Endothelial cell of umbilical vein (primary cell): ENCODE measurements at regions not wholly inside any gene's neighbourhood (a gene's known extent, or its start where the extent isn't known, plus 50 kb on each side); places are given as distances from the start of the nearest gene placed in this dataset.

Source experiments
- BruUV-seq: library from RNA; stranded (reverse); fragments of 400-500 nt; replicated peaks from 2 replicates; lab custom pipeline; 2021; lab: Mats Ljungman, UMichigan
- CTCF ChIA-PET: fragments of 300-600, 350-600 bp; sonication (Branson Sonifier 250); formaldehyde crosslinking; loops from one replicate; lab custom pipeline; 2021; ENCODE audit warnings: antibody characterized with exemption, inconsistent platforms; lab: Charles Lee
- POLR2A ChIA-PET: fragments of 300-600, 350-600 bp; sonication (Branson Sonifier 250); formaldehyde crosslinking; loops from one replicate; lab custom pipeline; 2021; ENCODE audit warnings: antibody characterized with exemption, inconsistent platforms; lab: Charles Lee
- DNase-seq: peaks from one replicate; pipeline ENCODE4 v3.0.0-alpha.2; 2011; ENCODE audit warnings: low read depth, low spot score
- FAIRE-seq: peaks from 2 replicates; lab custom pipeline; 2011; peaks lifted over from hg19 to GRCh38; lab: Jason Lieb, UNC
- H2AFZ ChIP-seq: 2 replicates; pipeline ENCODE4 v1.6.0; 2012; ENCODE audit warnings: low read depth, low read length, control low read depth, inconsistent platforms
- H3K27ac ChIP-seq: 2 replicates; pipeline ENCODE4 v1.5.1; 2011; ENCODE audit warnings: low read depth, mild to moderate bottlenecking, control low read depth, low read length, moderate library complexity; ENCODE audit not compliant: insufficient read depth
- H3K27me3 ChIP-seq, 2 experiments: 2 replicates each; pipeline versions ENCODE4 v1.6.0 to v1.6.1; 2011; ENCODE audit warnings: low read length in 2 of 2, mixed read lengths in 1 of 2; ENCODE audit not compliant: control insufficient read depth in 2 of 2, insufficient read depth in 2 of 2
- H3K36me3 ChIP-seq, 2 experiments: 2 replicates in 1 of 2; 3 replicates in 1 of 2; pipeline ENCODE4 v1.5.1; 2011; ENCODE audit warnings: low read length in 2 of 2, mild to moderate bottlenecking in 1 of 2, moderate library complexity in 1 of 2; ENCODE audit not compliant: control insufficient read depth in 2 of 2, insufficient read depth in 2 of 2; ENCODE audit errors: extremely low read depth in 1 of 2
- H3K4me1 ChIP-seq: 3 replicates; pipeline ENCODE4 v1.5.1; 2011; ENCODE audit warnings: mild to moderate bottlenecking, low read length; ENCODE audit not compliant: control insufficient read depth, insufficient read depth; ENCODE audit errors: extremely low read depth
- H3K4me2 ChIP-seq: 2 replicates; pipeline ENCODE4 v1.6.1; 2011; ENCODE audit warnings: low read length, control low read depth, mixed read lengths; ENCODE audit not compliant: insufficient read depth
- H3K4me3 ChIP-seq, 3 experiments: fragments of 200-600 bp in 1 of 3; sonication (generic), shearing (Covaris generic) in 1 of 3; replicated peaks in 1 of 3; 2 replicates each; pipeline ENCODE4 v1.5.1; 2011 to 2016; ENCODE audit warnings: control low read depth in 3 of 3, low read length in 3 of 3, mild to moderate bottlenecking in 2 of 3, inconsistent platforms in 1 of 3, low read depth in 1 of 3, moderate library complexity in 1 of 3; ENCODE audit not compliant: insufficient read depth in 1 of 3
- H3K79me2 ChIP-seq: 2 replicates; pipeline ENCODE4 v1.6.0; 2012; ENCODE audit warnings: low read length, inconsistent platforms; ENCODE audit not compliant: control insufficient read depth, insufficient read depth
- H3K9ac ChIP-seq: replicated peaks from 2 replicates; pipeline ENCODE3; 2011; ENCODE audit warnings: low read length, control low read depth; ENCODE audit not compliant: insufficient read depth; ENCODE audit errors: extremely low read depth
- H3K9me1 ChIP-seq: replicated peaks from 3 replicates; pipeline ENCODE4 v1.6.0; 2011; ENCODE audit warnings: mild to moderate bottlenecking, low read length; ENCODE audit not compliant: control insufficient read depth, insufficient read depth; ENCODE audit errors: extremely low read depth
- H3K9me3 ChIP-seq: replicated peaks from 2 replicates; pipeline ENCODE4 v1.5.1; 2012; ENCODE audit warnings: low read length, inconsistent platforms; ENCODE audit not compliant: control insufficient read depth, insufficient read depth
- H4K20me1 ChIP-seq: replicated peaks from 2 replicates; pipeline ENCODE3; 2011; ENCODE audit warnings: mild to moderate bottlenecking, low read length; ENCODE audit not compliant: control insufficient read depth, insufficient read depth; ENCODE audit errors: extremely low read depth
- EZH2 ChIP-seq: IDR thresholded peaks from 2 replicates; pipeline ENCODE4 v1.6.1; 2012; ENCODE audit warnings: borderline replicate concordance, low read depth, mild to moderate bottlenecking, moderate library complexity, low read length, inconsistent platforms; ENCODE audit not compliant: severe bottlenecking
- FOS ChIP-seq: IDR thresholded peaks from 2 replicates; pipeline ENCODE4 v1.6.1; 2011; ENCODE audit warnings: mild to moderate bottlenecking, low read length, moderate library complexity, borderline replicate concordance; ENCODE audit not compliant: insufficient read depth
- GATA2 ChIP-seq: IDR thresholded peaks from 2 replicates; pipeline ENCODE4 v1.7.0; 2011; ENCODE audit warnings: low read depth, mild to moderate bottlenecking, moderate library complexity, mixed read lengths, low read length; ENCODE audit not compliant: insufficient read length, insufficient read depth
- JUN ChIP-seq: IDR thresholded peaks from 2 replicates; pipeline ENCODE4 v1.6.1; 2011; ENCODE audit warnings: borderline replicate concordance, low read depth; ENCODE audit not compliant: insufficient read length, insufficient read depth
- MYC ChIP-seq: IDR thresholded peaks from one replicate; pipeline ENCODE4 v1.6.1; 2011; ENCODE audit warnings: mild to moderate bottlenecking, low read depth, low read length
- POLR2A ChIP-seq: IDR thresholded peaks from 2 replicates; pipeline ENCODE4 v1.6.1; 2012; ENCODE audit warnings: low read depth, mild to moderate bottlenecking, control low read depth, low read length
- POLR2AphosphoS5 ChIP-seq: IDR thresholded peaks from 2 replicates; pipeline ENCODE4 v1.6.1; 2012; ENCODE audit warnings: low read depth, mild to moderate bottlenecking, control low read depth, low read length, moderate library complexity; ENCODE audit not compliant: insufficient read depth
- dilution Hi-C: fragments of 300-500 bp; cut with MboI; formaldehyde crosslinking; loops from one replicate; pipeline ENCODE4 v1.15.0; 2019; ENCODE audit warnings: low sequenced_read_pairs; ENCODE audit not compliant: extremely low pct_ligation_motif_present
- intact Hi-C: fragments of 100-400 bp; cut with micrococcal nuclease; formaldehyde crosslinking; loops from one replicate; pipeline ENCODE4 v1.10.0; 2022
- TF ChIP-seq, protein P1 (sequence below): IDR thresholded peaks from 2 replicates; pipeline ENCODE4 v1.6.1; 2011; ENCODE audit not compliant: insufficient read depth, insufficient read length
- TF ChIP-seq, protein P2 (sequence below), 2 donors: IDR thresholded peaks; 1 replicate in 1 of 2; 2 replicates in 1 of 2; pipeline ENCODE4 v1.5.1; 2011; ENCODE audit warnings: low read length in 2 of 2, mild to moderate bottlenecking in 2 of 2, moderate library complexity in 2 of 2, control low read depth in 1 of 2, inconsistent platforms in 1 of 2, low read depth in 1 of 2; ENCODE audit not compliant: insufficient read depth in 1 of 2; ENCODE audit errors: extremely low read depth in 1 of 2

DNA sequence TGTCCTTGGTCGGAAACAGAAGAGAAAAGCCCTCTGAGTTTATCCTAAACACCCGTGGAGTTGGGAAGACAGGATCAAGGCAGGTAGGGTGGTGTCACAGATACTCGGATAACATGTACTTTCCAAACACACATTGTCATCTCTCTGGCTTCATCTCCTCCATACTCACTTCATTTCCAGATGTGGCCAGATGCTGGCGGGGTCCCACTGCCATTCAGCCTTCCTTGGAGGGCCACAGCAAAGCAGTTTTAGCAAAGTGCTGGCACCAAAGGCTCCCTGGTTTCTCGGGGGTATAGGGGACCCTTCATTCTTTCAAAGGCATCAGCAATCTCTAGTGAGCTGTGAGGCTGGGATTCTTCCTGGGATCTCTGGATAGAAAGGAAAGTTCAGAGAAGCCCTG, 539.5 kb downstream of the TCERG1L start:
- TF ChIP-seq EZH2 (no peak), POLR2A (no peak), MYC (no peak), POLR2AphosphoS5 (no peak), FOS (no peak), GATA2 (no peak), JUN (no peak)
- TF ChIP-seq, protein P1, sequence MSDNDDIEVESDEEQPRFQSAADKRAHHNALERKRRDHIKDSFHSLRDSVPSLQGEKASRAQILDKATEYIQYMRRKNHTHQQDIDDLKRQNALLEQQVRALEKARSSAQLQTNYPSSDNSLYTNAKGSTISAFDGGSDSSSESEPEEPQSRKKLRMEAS = no peak
- TF ChIP-seq, protein P2, sequence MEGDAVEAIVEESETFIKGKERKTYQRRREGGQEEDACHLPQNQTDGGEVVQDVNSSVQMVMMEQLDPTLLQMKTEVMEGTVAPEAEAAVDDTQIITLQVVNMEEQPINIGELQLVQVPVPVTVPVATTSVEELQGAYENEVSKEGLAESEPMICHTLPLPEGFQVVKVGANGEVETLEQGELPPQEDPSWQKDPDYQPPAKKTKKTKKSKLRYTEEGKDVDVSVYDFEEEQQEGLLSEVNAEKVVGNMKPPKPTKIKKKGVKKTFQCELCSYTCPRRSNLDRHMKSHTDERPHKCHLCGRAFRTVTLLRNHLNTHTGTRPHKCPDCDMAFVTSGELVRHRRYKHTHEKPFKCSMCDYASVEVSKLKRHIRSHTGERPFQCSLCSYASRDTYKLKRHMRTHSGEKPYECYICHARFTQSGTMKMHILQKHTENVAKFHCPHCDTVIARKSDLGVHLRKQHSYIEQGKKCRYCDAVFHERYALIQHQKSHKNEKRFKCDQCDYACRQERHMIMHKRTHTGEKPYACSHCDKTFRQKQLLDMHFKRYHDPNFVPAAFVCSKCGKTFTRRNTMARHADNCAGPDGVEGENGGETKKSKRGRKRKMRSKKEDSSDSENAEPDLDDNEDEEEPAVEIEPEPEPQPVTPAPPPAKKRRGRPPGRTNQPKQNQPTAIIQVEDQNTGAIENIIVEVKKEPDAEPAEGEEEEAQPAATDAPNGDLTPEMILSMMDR (IDR thresholded peaks at IDR 0.05; ENCODE audit: extremely low read depth in 1 of 2, insufficient read depth in 1 of 2, low read depth in 1 of 2, low read length in 2 of 2) = no peak
- no TSS peak for BruUV-seq
- Histone ChIP-seq H3K79me2 (no peaks in the 10 kb centered on the region), H3K4me2 (no peak overlapping the region), H3K4me3 (no peak overlapping the region), H3K36me3 (no peaks in the 10 kb centered on the region), H3K4me1 (no peaks in the 10 kb centered on the region), H3K27ac (no peak overlapping the region), H3K27me3 (no peaks in the 10 kb centered on the region), H2AFZ (no peak overlapping the region), H3K9me1 (no peaks in the 10 kb centered on the region), H4K20me1 (no peaks in the 10 kb centered on the region), H3K9ac (no peak overlapping the region), H3K9me3 (peaks cover 7% of the 10 kb centered on the region)
- DNase-seq (no peak), FAIRE-seq (no peak)
- ChIA-PET POLR2A (no interaction called here), CTCF (no interaction called here)
- dilution Hi-C loops = no loop called here
- intact Hi-C loops = no loop called here
